HG02981 (cell line): ENCODE measurements at regions not wholly inside any gene's neighbourhood (a gene's known extent, or its start where the extent isn't known, plus 50 kb on each side); places are given as distances from the start of the nearest gene placed in this dataset.
"Not testable (repeated sequence)": the region's sequence is repeated elsewhere in the genome, so short reads cannot be mapped to it uniquely, and the experiment has no call there.

Experiments used
- ATAC-seq: cut with Tn5 transposase; IDR thresholded peaks from one replicate; pipeline ENCODE4 v1.9.1; 2021; ENCODE audit warnings: mild to moderate bottlenecking, moderate library complexity; ENCODE audit not compliant: unreplicated experiment

- ATAC-seq = no peak
Measured at GRCh38 chr2:83470928-83471327, 988.2 kb downstream of the SUCLG1 start.

GRCh38 chr2:83464444-83464843 is 994.6 kb downstream of the SUCLG1 start:
- ATAC-seq = no peak

GRCh38 chr2:83462881-83463280 is 996.2 kb downstream of the SUCLG1 start:
- no peak for ATAC-seq

GRCh38 chr2:83461135-83461534 is 997.9 kb downstream of the SUCLG1 start:
- ATAC-seq = no peak

GRCh38 chr2:83459456-83459855 is 999.6 kb downstream of the SUCLG1 start:
- ATAC-seq = no peak

GRCh38 chr2:83435989-83436388 is 1023.1 kb downstream of the SUCLG1 start:
- no peak for ATAC-seq

- no peak for ATAC-seq
Measured at GRCh38 chr2:83420993-83421392, 1038.1 kb downstream of the SUCLG1 start.

GRCh38 chr2:83394134-83394904 is 1064.8 kb downstream of the SUCLG1 start:
- ATAC-seq = no peak

GRCh38 chr2:83388804-83389203 is 1070.3 kb downstream of the SUCLG1 start:
- no peak for ATAC-seq

GRCh38 chr2:83386549-83386948 is 1072.5 kb downstream of the SUCLG1 start:
- ATAC-seq = no peak

- no peak for ATAC-seq
Measured at GRCh38 chr2:83378921-83379320, 1080.2 kb downstream of the SUCLG1 start.

- no peak for ATAC-seq
Measured at GRCh38 chr2:83376731-83377130, 1082.3 kb downstream of the SUCLG1 start.

GRCh38 chr2:83370419-83370762 is 1088.7 kb downstream of the SUCLG1 start:
- no peak for ATAC-seq

GRCh38 chr2:83369601-83370418 is 1089.3 kb downstream of the SUCLG1 start:
- ATAC-seq = no peak

GRCh38 chr2:83368916-83369315 is 1090.2 kb downstream of the SUCLG1 start:
- no peak for ATAC-seq

- no peak for ATAC-seq
Measured at GRCh38 chr2:83368461-83368860, 1090.6 kb downstream of the SUCLG1 start.

- no peak for ATAC-seq
Measured at GRCh38 chr2:83365476-83365875, 1093.6 kb downstream of the SUCLG1 start.

GRCh38 chr2:83364264-83364663 is 1094.8 kb downstream of the SUCLG1 start:
- no peak for ATAC-seq

GRCh38 chr2:83363138-83363537 is 1095.9 kb downstream of the SUCLG1 start:
- ATAC-seq = not testable (repeated sequence)

- ATAC-seq = no peak
Measured at GRCh38 chr2:83359336-83359735, 1099.7 kb downstream of the SUCLG1 start.

GRCh38 chr2:83342860-83343329 is 1116.2 kb downstream of the SUCLG1 start:
- ATAC-seq = no peak

- no peak for ATAC-seq
Measured at GRCh38 chr2:83340424-83340823, 1118.7 kb downstream of the SUCLG1 start.
